Smooth muscle cell (in vitro differentiated cells): ENCODE measurements at regions not wholly inside any gene's neighbourhood (a gene's known extent, or its start where the extent isn't known, plus 50 kb on each side); places are given as distances from the start of the nearest gene placed in this dataset.

Experiments used
- DNase-seq: peaks from one replicate; lab custom pipeline; 2025; ENCODE audit not compliant: unreplicated experiment; lab: John Stamatoyannopoulos, UW
- H2AFZ ChIP-seq: fragments of 200-600 bp; sonication (generic); 2 replicates; pipeline ENCODE4 v1.6.0; 2016; ENCODE audit warnings: antibody characterized with exemption, low read depth, mild to moderate bottlenecking
- H3F3A ChIP-seq: fragments of 200-600 bp; sonication (generic); 2 replicates; pipeline ENCODE4 v1.6.0; 2017; ENCODE audit warnings: antibody characterized with exemption, low read depth
- H3K27ac ChIP-seq: fragments of 200-600 bp; sonication (generic); 2 replicates; pipeline ENCODE4 v1.5.1; 2016; ENCODE audit warnings: low read depth, mild to moderate bottlenecking
- H3K27me3 ChIP-seq: fragments of 200-600 bp; sonication (generic); 2 replicates; pipeline ENCODE4 v1.6.1; 2016; ENCODE audit warnings: low read depth, mild to moderate bottlenecking
- H3K36me3 ChIP-seq: fragments of 200-600 bp; sonication (generic); 2 replicates; pipeline ENCODE4 v1.5.1; 2016; ENCODE audit warnings: low read depth
- H3K4me1 ChIP-seq: fragments of 200-600 bp; sonication (generic); 2 replicates; pipeline ENCODE4 v1.5.1; 2016; ENCODE audit warnings: low read depth
- H3K4me2 ChIP-seq: fragments of 200-600 bp; sonication (generic); 2 replicates; pipeline ENCODE4 v1.6.0; 2016; ENCODE audit warnings: mild to moderate bottlenecking
- H3K4me3 ChIP-seq: fragments of 200-600 bp; sonication (generic); 2 replicates; pipeline ENCODE4 v1.5.1; 2016; ENCODE audit warnings: mild to moderate bottlenecking
- H3K79me2 ChIP-seq: fragments of 200-600 bp; sonication (generic); 2 replicates; pipeline ENCODE4 v1.6.0; 2016; ENCODE audit warnings: low read depth, mild to moderate bottlenecking
- H3K9ac ChIP-seq: fragments of 200-600 bp; sonication (generic); 2 replicates; pipeline ENCODE4 v1.6.0; 2016; ENCODE audit warnings: low read depth
- H3K9me3 ChIP-seq: fragments of 200-600 bp; sonication (generic); replicated peaks from 2 replicates; pipeline ENCODE4 v1.5.1; 2016; ENCODE audit warnings: low read depth
- H4K20me1 ChIP-seq: fragments of 200-600 bp; sonication (generic); 2 replicates; pipeline ENCODE4 v1.6.0; 2016; ENCODE audit warnings: low read depth
- CTCF ChIP-seq: fragments of 200-600 bp; sonication (generic); IDR thresholded peaks from 2 replicates; pipeline ENCODE4 v1.5.1; 2017; ENCODE audit warnings: borderline replicate concordance, mild to moderate bottlenecking, antibody characterized with exemption; ENCODE audit not compliant: insufficient read depth, poor library complexity, severe bottlenecking
- WGBS: methylation state at CpG from one replicate; pipeline ENCODE4 v1.1.7; 2016; ENCODE audit warnings: low lambda C conversion rate; 5-methylcytosine and 5-hydroxymethylcytosine counted together

DNA sequence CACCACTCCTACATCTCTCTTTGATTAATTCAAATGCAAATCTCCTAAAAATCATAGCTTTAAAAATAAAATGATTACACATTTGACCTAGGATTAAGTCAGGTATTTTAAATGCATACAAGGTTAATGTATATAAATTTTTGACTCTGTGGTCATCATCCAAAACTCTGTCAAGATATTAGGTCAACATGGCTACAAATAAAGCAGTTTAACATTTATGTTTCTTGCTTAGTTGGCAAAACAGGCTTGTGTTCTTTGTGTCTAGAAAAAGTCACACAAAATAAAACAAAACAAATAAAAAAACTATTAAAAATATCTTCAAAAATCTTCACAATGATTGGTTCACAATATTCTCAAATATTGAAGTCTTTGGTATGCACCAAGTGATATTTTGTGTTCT is 473.2 kb downstream of the LRFN5 start:
- Histone ChIP-seq H3K9ac (no peak overlapping the region), H3K27me3 (no peaks in the 10 kb centered on the region), H4K20me1 (no peaks in the 10 kb centered on the region), H3K36me3 (no peaks in the 10 kb centered on the region), H2AFZ (no peak overlapping the region), H3K4me3 (no peak overlapping the region), H3K4me2 (no peak overlapping the region), H3K27ac (no peak overlapping the region), H3K79me2 (no peaks in the 10 kb centered on the region), H3K4me1 (no peaks in the 10 kb centered on the region), H3F3A (no peaks in the 10 kb centered on the region), H3K9me3 (no peaks in the 10 kb centered on the region)
- no peak for DNase-seq
- TF ChIP-seq CTCF = no peak

- H3K9me3 ChIP-seq = no peaks in the 10 kb centered on the region
- WGBS = 90% methylated on average over 2 of the region's 2 CpGs
Observed at GRCh38 chr14:42078345-42078744, 471.7 kb downstream of the LRFN5 start.

GRCh38 chr14:42070031-42070430 is 463.4 kb downstream of the LRFN5 start:
- H3K36me3 ChIP-seq = no peaks in the 10 kb centered on the region
- 88% methylated on average over 3 of the region's 3 CpGs for WGBS
- H4K20me1 ChIP-seq = no peaks in the 10 kb centered on the region
- H3K4me1 ChIP-seq = no peaks in the 10 kb centered on the region
- H3K9me3 ChIP-seq = no peaks in the 10 kb centered on the region
- no peak for TF ChIP-seq CTCF
- H3F3A ChIP-seq = no peaks in the 10 kb centered on the region
- H3K4me2 ChIP-seq = no peak overlapping the region
- no peak overlapping the region for H3K4me3 ChIP-seq
- H3K27ac ChIP-seq = no peak overlapping the region
- no peak overlapping the region for H3K9ac ChIP-seq
- H2AFZ ChIP-seq = no peak overlapping the region
- no peaks in the 10 kb centered on the region for H3K27me3 ChIP-seq
- DNase-seq = no peak
- H3K79me2 ChIP-seq = no peaks in the 10 kb centered on the region

More at GRCh38 chr14:42078345-42078744, 471.7 kb downstream of the LRFN5 start:
- H3K4me3 ChIP-seq = no peak overlapping the region
- H3K27me3 ChIP-seq = no peaks in the 10 kb centered on the region
- H3K27ac ChIP-seq = no peak overlapping the region
- H2AFZ ChIP-seq = no peak overlapping the region
- no peaks in the 10 kb centered on the region for H4K20me1 ChIP-seq
- no peaks in the 10 kb centered on the region for H3K4me1 ChIP-seq
- no peak overlapping the region for H3K4me2 ChIP-seq
- TF ChIP-seq CTCF = no peak
- no peaks in the 10 kb centered on the region for H3K79me2 ChIP-seq
- H3K36me3 ChIP-seq = no peaks in the 10 kb centered on the region
- no peaks in the 10 kb centered on the region for H3F3A ChIP-seq
- DNase-seq = no peak
- H3K9ac ChIP-seq = no peak overlapping the region

GRCh38 chr14:42057111-42057510 is 450.4 kb downstream of the LRFN5 start:
- no peaks in the 10 kb centered on the region for H3K79me2 ChIP-seq
- TF ChIP-seq CTCF = no peak
- DNase-seq = no peak
- H3K27me3 ChIP-seq = no peaks in the 10 kb centered on the region
- no peak overlapping the region for H3K4me2 ChIP-seq
- H3K9ac ChIP-seq = no peak overlapping the region
- no peaks in the 10 kb centered on the region for H3K9me3 ChIP-seq
- H3K4me3 ChIP-seq = no peak overlapping the region
- H3K36me3 ChIP-seq = no peaks in the 10 kb centered on the region
- H2AFZ ChIP-seq = no peak overlapping the region
- H4K20me1 ChIP-seq = no peaks in the 10 kb centered on the region
- no peaks in the 10 kb centered on the region for H3K4me1 ChIP-seq
- no peak overlapping the region for H3K27ac ChIP-seq
- H3F3A ChIP-seq = no peaks in the 10 kb centered on the region
- WGBS = 74% methylated on average over 2 of the region's 2 CpGs
